ENCODE measurements at regions not wholly inside any gene's neighbourhood (a gene's known extent, or its start where the extent isn't known, plus 50 kb on each side); places are given as distances from the start of the nearest gene placed in this dataset.

GRCh38 chr3:150067561-150067960, 96.9 kb upstream of the PFN2 start:
- TF ChIP-seq SIN3A (IDR thresholded peaks at IDR 0.05; ENCODE audit: borderline replicate concordance, insufficient read depth, low read length) (no peak), TAF1 (IDR thresholded peaks at IDR 0.05; ENCODE audit: borderline replicate concordance, insufficient read depth, low read length) (no peak), POLR2AphosphoS5 (IDR thresholded peaks at IDR 0.05; ENCODE audit: low read depth, low read length) (no peak), FOXP2 (optimal IDR thresholded peaks at IDR 0.05; ENCODE audit: borderline replicate concordance, extremely low read depth, extremely low read length, insufficient read depth) (no peak)
- TF ChIP-seq, protein P1, sequence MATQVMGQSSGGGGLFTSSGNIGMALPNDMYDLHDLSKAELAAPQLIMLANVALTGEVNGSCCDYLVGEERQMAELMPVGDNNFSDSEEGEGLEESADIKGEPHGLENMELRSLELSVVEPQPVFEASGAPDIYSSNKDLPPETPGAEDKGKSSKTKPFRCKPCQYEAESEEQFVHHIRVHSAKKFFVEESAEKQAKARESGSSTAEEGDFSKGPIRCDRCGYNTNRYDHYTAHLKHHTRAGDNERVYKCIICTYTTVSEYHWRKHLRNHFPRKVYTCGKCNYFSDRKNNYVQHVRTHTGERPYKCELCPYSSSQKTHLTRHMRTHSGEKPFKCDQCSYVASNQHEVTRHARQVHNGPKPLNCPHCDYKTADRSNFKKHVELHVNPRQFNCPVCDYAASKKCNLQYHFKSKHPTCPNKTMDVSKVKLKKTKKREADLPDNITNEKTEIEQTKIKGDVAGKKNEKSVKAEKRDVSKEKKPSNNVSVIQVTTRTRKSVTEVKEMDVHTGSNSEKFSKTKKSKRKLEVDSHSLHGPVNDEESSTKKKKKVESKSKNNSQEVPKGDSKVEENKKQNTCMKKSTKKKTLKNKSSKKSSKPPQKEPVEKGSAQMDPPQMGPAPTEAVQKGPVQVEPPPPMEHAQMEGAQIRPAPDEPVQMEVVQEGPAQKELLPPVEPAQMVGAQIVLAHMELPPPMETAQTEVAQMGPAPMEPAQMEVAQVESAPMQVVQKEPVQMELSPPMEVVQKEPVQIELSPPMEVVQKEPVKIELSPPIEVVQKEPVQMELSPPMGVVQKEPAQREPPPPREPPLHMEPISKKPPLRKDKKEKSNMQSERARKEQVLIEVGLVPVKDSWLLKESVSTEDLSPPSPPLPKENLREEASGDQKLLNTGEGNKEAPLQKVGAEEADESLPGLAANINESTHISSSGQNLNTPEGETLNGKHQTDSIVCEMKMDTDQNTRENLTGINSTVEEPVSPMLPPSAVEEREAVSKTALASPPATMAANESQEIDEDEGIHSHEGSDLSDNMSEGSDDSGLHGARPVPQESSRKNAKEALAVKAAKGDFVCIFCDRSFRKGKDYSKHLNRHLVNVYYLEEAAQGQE (IDR thresholded peaks at IDR 0.05; ENCODE audit: insufficient read depth in 1 of 2, low read depth in 2 of 2, low read length in 2 of 2), result no peak

DNA sequence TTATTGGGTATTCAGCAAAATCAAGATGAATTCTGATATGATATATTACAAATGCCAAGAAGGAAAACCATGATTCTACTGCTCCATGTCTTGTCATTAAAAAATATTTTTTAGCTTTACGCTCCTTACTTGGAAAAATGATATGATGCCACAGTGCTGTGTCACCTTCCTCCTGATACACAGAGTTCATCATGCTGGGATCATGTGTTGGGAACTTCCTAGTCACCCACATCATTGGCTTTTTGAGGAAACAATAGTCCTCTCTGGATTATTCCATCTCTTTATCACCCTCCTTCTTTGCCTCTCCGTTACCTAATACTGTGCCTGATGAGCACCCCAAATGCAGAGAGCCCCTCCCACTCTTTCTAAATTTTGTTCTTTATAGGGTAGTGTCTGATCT, 94.3 kb upstream of the PFN2 start:
- TF ChIP-seq TAF1 (IDR thresholded peaks at IDR 0.05; ENCODE audit: borderline replicate concordance, insufficient read depth, low read length) (no peak), SIN3A (IDR thresholded peaks at IDR 0.05; ENCODE audit: borderline replicate concordance, insufficient read depth, low read length) (no peak), FOXP2 (optimal IDR thresholded peaks at IDR 0.05; ENCODE audit: borderline replicate concordance, extremely low read depth, extremely low read length, insufficient read depth) (no peak), POLR2AphosphoS5 (IDR thresholded peaks at IDR 0.05; ENCODE audit: low read depth, low read length) (no peak)
- TF ChIP-seq, protein P1 (IDR thresholded peaks at IDR 0.05; ENCODE audit: insufficient read depth in 1 of 2, low read depth in 2 of 2, low read length in 2 of 2), result no peak

- no peak for TF ChIP-seq POLR2AphosphoS5 (IDR thresholded peaks at IDR 0.05; ENCODE audit: low read depth, low read length)
- no peak for TF ChIP-seq TAF1 (IDR thresholded peaks at IDR 0.05; ENCODE audit: borderline replicate concordance, insufficient read depth, low read length)
- TF ChIP-seq, protein P1 (IDR thresholded peaks at IDR 0.05; ENCODE audit: insufficient read depth in 1 of 2, low read depth in 2 of 2, low read length in 2 of 2), result no peak
- no peak for TF ChIP-seq SIN3A (IDR thresholded peaks at IDR 0.05; ENCODE audit: borderline replicate concordance, insufficient read depth, low read length)
- no peak for TF ChIP-seq FOXP2 (optimal IDR thresholded peaks at IDR 0.05; ENCODE audit: borderline replicate concordance, extremely low read depth, extremely low read length, insufficient read depth)
Measured at GRCh38 chr3:150063237-150063636, 92.5 kb upstream of the PFN2 start.

GRCh38 chr3:150062492-150062891, 91.8 kb upstream of the PFN2 start:
- TF ChIP-seq FOXP2 (optimal IDR thresholded peaks at IDR 0.05; ENCODE audit: borderline replicate concordance, extremely low read depth, extremely low read length, insufficient read depth) (no peak), SIN3A (IDR thresholded peaks at IDR 0.05; ENCODE audit: borderline replicate concordance, insufficient read depth, low read length) (no peak), POLR2AphosphoS5 (IDR thresholded peaks at IDR 0.05; ENCODE audit: low read depth, low read length) (no peak), TAF1 (IDR thresholded peaks at IDR 0.05; ENCODE audit: borderline replicate concordance, insufficient read depth, low read length) (no peak)
- TF ChIP-seq, protein P1 (IDR thresholded peaks at IDR 0.05; ENCODE audit: insufficient read depth in 1 of 2, low read depth in 2 of 2, low read length in 2 of 2), result no peak

Data from PFSK-1 (cell line).